GM18858 (cell line): ENCODE measurements at regions not wholly inside any gene's neighbourhood (a gene's known extent, or its start where the extent isn't known, plus 50 kb on each side); places are given as distances from the start of the nearest gene placed in this dataset.

ENCODE experiments used
- ATAC-seq: cut with Tn5 transposase; IDR thresholded peaks from one replicate; pipeline ENCODE4 v1.9.1; 2021; ENCODE audit not compliant: unreplicated experiment

GRCh38 chr15:35168464-35168863, 83.4 kb upstream of the NANOGP8 start:
- ATAC-seq: no peak

- ATAC-seq: no peak
These were observed 82.6 kb upstream of the NANOGP8 start for GRCh38 chr15:35167675-35168074.

GRCh38 chr15:35166730-35167359, 81.8 kb upstream of the NANOGP8 start:
- no peak for ATAC-seq

GRCh38 chr15:35161694-35162093, 76.6 kb upstream of the NANOGP8 start:
- ATAC-seq: no peak

GRCh38 chr15:35159170-35159569, 74.1 kb upstream of the NANOGP8 start:
- no peak for ATAC-seq

GRCh38 chr15:35151782-35152181, 66.7 kb upstream of the NANOGP8 start:
- ATAC-seq: no peak

- ATAC-seq: no peak
These were observed 66.3 kb upstream of the NANOGP8 start for GRCh38 chr15:35151381-35151780.

- no peak for ATAC-seq
These were observed 65.3 kb upstream of the NANOGP8 start for GRCh38 chr15:35150361-35150760.

- no peak for ATAC-seq
These were observed 60.2 kb upstream of the NANOGP8 start for GRCh38 chr15:35145336-35145735.

- no peak for ATAC-seq
These were observed 57.5 kb upstream of the NANOGP8 start for GRCh38 chr15:35142578-35142977.

GRCh38 chr15:35141743-35142471, 56.8 kb upstream of the NANOGP8 start:
- ATAC-seq: no peak

GRCh38 chr15:35139822-35140221, 54.7 kb upstream of the NANOGP8 start:
- no peak for ATAC-seq

GRCh38 chr15:35137190-35137574, 52.1 kb upstream of the NANOGP8 start:
- ATAC-seq: no peak

GRCh38 chr15:35136321-35137189, 51.5 kb upstream of the NANOGP8 start:
- ATAC-seq: peak; percentile 98
